C4-2B (cell line): ENCODE measurements at regions not wholly inside any gene's neighbourhood (a gene's known extent, or its start where the extent isn't known, plus 50 kb on each side); places are given as distances from the start of the nearest gene placed in this dataset.

Experiments
- H3K27ac ChIP-seq: fragments of 450-650 bp; 2 replicates; pipeline ENCODE4 v1.5.1; 2017
- CTCF ChIP-seq: fragments of 450-650 bp; conservative IDR thresholded peaks from 2 replicates; pipeline ENCODE4 v1.5.1; 2017; ENCODE audit warnings: mild to moderate bottlenecking
- ZFX ChIP-seq: fragments of 450-650 bp; IDR thresholded peaks from 2 replicates; pipeline ENCODE4 v1.6.1; 2017

GRCh38 chr20:6450841-6451240, 316.6 kb upstream of the BMP2 start:
- H3K27ac ChIP-seq, result no peak overlapping the region
- TF ChIP-seq ZFX (no peak), CTCF (no peak)

DNA sequence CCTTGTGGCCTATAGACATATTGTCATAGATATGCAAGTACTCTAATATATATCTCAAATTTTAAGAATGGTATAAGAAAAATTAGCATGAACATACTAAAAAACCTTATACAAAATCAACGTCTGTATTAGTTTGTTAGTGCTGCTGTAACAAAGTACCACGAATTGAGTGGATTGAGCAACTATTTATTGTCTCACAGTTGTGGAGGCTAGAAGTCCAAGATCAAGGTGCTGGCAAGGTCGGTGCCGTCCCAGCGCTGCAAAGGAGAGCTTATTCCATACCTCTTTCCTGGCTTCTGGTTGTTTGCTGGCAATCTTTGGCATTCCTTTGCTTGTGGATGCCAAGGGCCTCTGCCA, 317.6 kb upstream of the FERMT1 start:
- TF ChIP-seq CTCF, result no peak
- TF ChIP-seq ZFX, result no peak
- H3K27ac ChIP-seq, result no peak overlapping the region

- no peak overlapping the region for H3K27ac ChIP-seq
- TF ChIP-seq ZFX, result no peak
- no peak for TF ChIP-seq CTCF
These were observed 317.1 kb upstream of the FERMT1 start for GRCh38 chr20:6439737-6440442.

DNA sequence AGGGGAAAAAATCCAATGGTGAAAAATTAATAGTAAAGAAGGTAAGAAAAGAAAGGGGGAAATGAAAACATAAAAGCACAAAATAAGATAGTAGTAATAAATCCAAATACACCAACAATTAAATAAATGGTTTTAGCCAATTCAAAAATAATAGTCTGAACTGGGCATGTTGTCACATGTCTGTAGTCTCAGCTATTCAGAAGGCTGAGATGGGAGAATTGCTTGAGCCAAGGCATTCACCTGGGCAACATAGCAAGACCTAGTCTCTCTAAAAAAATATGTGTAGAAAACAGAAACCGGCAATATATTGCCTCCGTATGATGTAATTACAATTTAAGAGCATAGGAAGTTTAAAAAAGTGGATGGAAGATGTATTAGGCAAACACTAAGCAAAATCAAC, 311.3 kb upstream of the FERMT1 start:
- no peak overlapping the region for H3K27ac ChIP-seq
- no peak for TF ChIP-seq CTCF

DNA sequence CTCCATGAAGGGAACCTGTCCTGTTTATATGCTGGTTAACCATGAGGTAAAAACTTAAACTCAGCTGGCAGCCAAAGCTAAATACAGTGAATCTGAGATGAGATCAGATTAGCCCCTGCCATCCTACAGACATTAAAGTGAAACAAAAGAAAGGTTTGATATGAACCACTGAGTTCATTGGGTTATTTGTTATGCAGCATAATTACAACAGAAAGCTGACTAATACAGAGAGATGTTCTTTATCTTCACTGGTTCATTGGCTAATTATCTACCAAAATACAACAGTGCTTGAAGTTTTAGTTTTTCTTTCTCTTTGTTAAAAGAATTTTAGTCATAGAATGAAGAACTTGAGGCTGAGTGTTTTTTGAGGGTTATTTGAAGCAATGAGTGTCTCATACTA, 307.6 kb upstream of the FERMT1 start:
- no peak overlapping the region for H3K27ac ChIP-seq
- no peak for TF ChIP-seq CTCF

DNA sequence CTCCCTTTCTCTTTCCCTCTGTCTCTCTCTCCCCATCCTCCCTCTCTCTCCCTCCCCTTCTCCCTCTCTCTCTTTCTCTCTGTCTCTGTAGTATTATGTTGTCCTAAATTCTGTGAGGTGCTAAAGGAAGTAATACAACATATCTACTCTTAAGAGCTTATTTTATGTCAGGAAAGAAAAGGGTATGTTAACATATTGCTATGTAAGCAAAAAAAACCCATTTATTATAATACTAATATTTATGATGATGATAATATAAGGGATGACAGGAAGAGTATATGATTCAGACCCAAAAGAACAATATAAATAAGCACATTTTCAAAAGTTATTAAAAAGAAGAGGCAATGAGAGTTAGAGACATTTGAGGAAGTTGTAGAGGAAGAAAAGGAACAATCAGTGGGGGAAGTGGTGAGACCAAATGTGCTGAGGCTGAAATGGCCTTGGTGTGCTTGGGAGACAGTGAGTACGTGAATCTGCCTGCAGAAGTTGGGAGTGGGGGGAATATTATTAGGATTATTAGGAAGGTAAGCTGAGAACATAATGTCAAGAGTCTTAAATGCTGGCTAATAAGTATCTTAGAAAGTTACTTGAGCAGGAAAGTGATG, 303.6 kb upstream of the FERMT1 start:
- H3K27ac ChIP-seq, result no peak overlapping the region
- no peak for TF ChIP-seq CTCF
- no peak for TF ChIP-seq ZFX

GRCh38 chr20:6421321-6422248, 298.8 kb upstream of the FERMT1 start:
- TF ChIP-seq ZFX, result no peak
- TF ChIP-seq CTCF, result no peak

More at GRCh38 chr20:6421321-6422248, 298.8 kb upstream of the FERMT1 start:
- no peak overlapping the region for H3K27ac ChIP-seq
